ENCODE measurements at regions not wholly inside any gene's neighbourhood (a gene's known extent, or its start where the extent isn't known, plus 50 kb on each side); places are given as distances from the start of the nearest gene placed in this dataset.

GRCh38 chr2:129661935-129662334, 317.5 kb upstream of the RAB6C start:
- no peak for TF ChIP-seq FOS (IDR thresholded peaks at IDR 0.05; ENCODE audit: borderline replicate concordance, insufficient read depth, low read length)
- TF ChIP-seq MAX (IDR thresholded peaks at IDR 0.05; ENCODE audit: insufficient read depth, insufficient read length) = no peak
- TF ChIP-seq MYC (IDR thresholded peaks at IDR 0.05; ENCODE audit: low read depth, low read length) = no peak
- no peak for TF ChIP-seq JUN (IDR thresholded peaks at IDR 0.05; ENCODE audit: borderline replicate concordance, insufficient read depth, insufficient read length, low read depth)
- TF ChIP-seq CTCF (IDR thresholded peaks at IDR 0.05; ENCODE audit: extremely low read depth in 1 of 2, insufficient read depth in 1 of 2, low read depth in 1 of 2, low read length in 2 of 2) = no peak
- no peak for TF ChIP-seq EZH2 (IDR thresholded peaks at IDR 0.05; ENCODE audit: borderline replicate concordance, low read depth, low read length, severe bottlenecking)
- no peak for TF ChIP-seq GATA2 (IDR thresholded peaks at IDR 0.05; ENCODE audit: insufficient read depth, insufficient read length, low read depth, low read length)
- no peak for TF ChIP-seq POLR2A (IDR thresholded peaks at IDR 0.05; ENCODE audit: low read depth, low read length)
- TF ChIP-seq POLR2AphosphoS5 (IDR thresholded peaks at IDR 0.05; ENCODE audit: insufficient read depth, low read depth, low read length) = no peak
- no peak overlapping the region for H3K4me2 ChIP-seq (ENCODE audit: insufficient read depth, low read length)
- no peaks in the 10 kb centered on the region for H3K9me1 ChIP-seq (replicated peaks; ENCODE audit: control insufficient read depth, extremely low read depth, insufficient read depth, low read length)
- no peaks in the 10 kb centered on the region for H3K9me3 ChIP-seq (replicated peaks; ENCODE audit: control insufficient read depth, insufficient read depth, low read length)
- H3K36me3 ChIP-seq (ENCODE audit: control insufficient read depth in 2 of 2, extremely low read depth in 1 of 2, insufficient read depth in 2 of 2, low read length in 2 of 2) = no peaks in the 10 kb centered on the region
- no peak for DNase-seq (ENCODE audit: low read depth, low spot score)
- no peak overlapping the region for H3K27ac ChIP-seq (ENCODE audit: insufficient read depth, low read depth, low read length)
- POLR2A ChIA-PET = no interaction called here
- dilution Hi-C loops (cut with MboI; ENCODE audit: extremely low pct_ligation_motif_present, low sequenced_read_pairs) = no loop called here
- H3K4me3 ChIP-seq (replicated peaks in 1 of 3; ENCODE audit: insufficient read depth in 1 of 3, low read depth in 1 of 3, low read length in 3 of 3) = no peak overlapping the region
- intact Hi-C loops (cut with micrococcal nuclease) = no loop called here
- H3K27me3 ChIP-seq (ENCODE audit: control insufficient read depth in 2 of 2, insufficient read depth in 2 of 2, low read length in 2 of 2) = no peaks in the 10 kb centered on the region
- H3K9ac ChIP-seq (replicated peaks; ENCODE audit: extremely low read depth, insufficient read depth, low read length) = no peak overlapping the region
- H3K4me1 ChIP-seq (ENCODE audit: control insufficient read depth, extremely low read depth, insufficient read depth, low read length) = no peaks in the 10 kb centered on the region
- CTCF ChIA-PET = no interaction called here
- no TSS peak for BruUV-seq (replicated peaks)
- H4K20me1 ChIP-seq (replicated peaks; ENCODE audit: control insufficient read depth, extremely low read depth, insufficient read depth, low read length) = no peaks in the 10 kb centered on the region
- no peak for FAIRE-seq
- no peaks in the 10 kb centered on the region for H3K79me2 ChIP-seq (ENCODE audit: control insufficient read depth, insufficient read depth, low read length)
- no peak overlapping the region for H2AFZ ChIP-seq (ENCODE audit: low read depth, low read length)
